Muscle layer of colon (tissue), 2 donors: ENCODE measurements at regions not wholly inside any gene's neighbourhood (a gene's known extent, or its start where the extent isn't known, plus 50 kb on each side); places are given as distances from the start of the nearest gene placed in this dataset.

ENCODE experiments used
- H3K27ac ChIP-seq: one replicate; pipeline ENCODE4 v1.7.0; 2013; ENCODE audit warnings: low read depth, mild to moderate bottlenecking, low read length, moderate library complexity
- H3K27me3 ChIP-seq, 2 donors: one replicate each; pipeline ENCODE4 v1.7.0; 2013; ENCODE audit warnings: low read length in 2 of 2, mild to moderate bottlenecking in 2 of 2; ENCODE audit not compliant: insufficient read depth in 2 of 2, control insufficient read depth in 1 of 2
- H3K36me3 ChIP-seq: one replicate; pipeline ENCODE4 v1.7.0; 2013; ENCODE audit warnings: mild to moderate bottlenecking, low read length; ENCODE audit not compliant: insufficient read depth
- H3K4me1 ChIP-seq: one replicate; pipeline ENCODE4 v1.7.0; 2013; ENCODE audit warnings: mild to moderate bottlenecking, low read length; ENCODE audit not compliant: insufficient read depth
- H3K4me3 ChIP-seq, 2 donors: one replicate each; pipeline ENCODE4 v1.7.0; 2013; ENCODE audit warnings: low read length in 2 of 2, low read depth in 1 of 2, mild to moderate bottlenecking in 1 of 2, moderate library complexity in 1 of 2
- H3K9ac ChIP-seq: one replicate; pipeline ENCODE4 v1.7.0; 2013; ENCODE audit warnings: low read length
- H3K9me3 ChIP-seq: one replicate; pipeline ENCODE4 v1.7.0; 2013; ENCODE audit warnings: mild to moderate bottlenecking, low read length
- donor health status: abdominal sarcoma.
- donor health status: Adenocarcinoma of cecum.

- Histone ChIP-seq H3K9me3 (no peaks in the 10 kb centered on the region), H3K27me3 (no peaks in the 10 kb centered on the region), H3K4me3 (no peak overlapping the region), H3K9ac (no peak overlapping the region), H3K36me3 (no peaks in the 10 kb centered on the region), H3K27ac (no peak overlapping the region), H3K4me1 (no peaks in the 10 kb centered on the region)
These were observed 156.9 kb upstream of the SSTR4 start for GRCh38 chr20:22878166-22878565.

DNA sequence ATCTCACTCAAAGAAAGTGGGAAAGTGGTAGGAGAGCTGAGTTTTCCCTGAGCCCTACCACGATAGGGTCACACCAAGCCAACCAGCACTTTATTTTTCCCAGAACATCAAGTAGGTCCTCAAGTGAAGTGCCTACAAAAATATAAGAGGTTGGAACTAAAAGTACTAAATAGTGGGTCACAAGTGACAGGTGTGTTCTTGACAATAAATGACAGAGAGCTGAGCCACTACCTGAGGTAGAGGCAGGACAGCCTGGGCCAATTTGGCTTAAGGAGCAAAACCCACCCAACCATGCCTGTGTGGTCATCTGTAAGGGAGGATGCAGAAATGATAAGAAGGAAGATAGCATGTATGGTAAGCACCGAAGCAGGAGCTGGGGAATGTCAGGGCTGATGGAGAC is 154.8 kb upstream of the SSTR4 start:
- no peaks in the 10 kb centered on the region for H3K27me3 ChIP-seq
- H3K4me3 ChIP-seq: no peak overlapping the region
- no peaks in the 10 kb centered on the region for H3K4me1 ChIP-seq
- no peaks in the 10 kb centered on the region for H3K36me3 ChIP-seq
- H3K27ac ChIP-seq: no peak overlapping the region
- H3K9ac ChIP-seq: no peak overlapping the region
- no peaks in the 10 kb centered on the region for H3K9me3 ChIP-seq

DNA sequence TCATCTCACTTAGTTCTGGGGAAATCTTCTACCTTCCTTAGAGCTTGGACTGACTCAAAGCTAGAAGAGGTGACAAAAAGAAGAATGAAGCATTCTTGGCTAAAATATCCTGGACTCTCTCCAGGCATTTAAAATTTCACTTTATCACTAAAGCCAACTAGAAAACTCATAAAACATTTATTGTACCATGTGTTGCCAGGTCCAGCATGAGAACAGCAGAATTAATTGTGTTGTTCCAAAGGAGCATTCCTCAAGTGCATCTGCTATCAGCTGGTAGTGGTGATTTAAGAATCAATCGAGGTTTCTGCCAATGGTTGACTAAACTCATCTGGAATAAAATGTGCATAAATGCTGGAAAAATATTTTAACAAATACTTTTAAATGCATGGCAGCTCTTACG is 147.3 kb upstream of the SSTR4 start:
- no peaks in the 10 kb centered on the region for H3K36me3 ChIP-seq
- H3K4me1 ChIP-seq: no peaks in the 10 kb centered on the region
- H3K4me3 ChIP-seq: no peak overlapping the region
- no peaks in the 10 kb centered on the region for H3K9me3 ChIP-seq
- H3K27ac ChIP-seq: no peak overlapping the region
- no peak overlapping the region for H3K9ac ChIP-seq
- no peaks in the 10 kb centered on the region for H3K27me3 ChIP-seq

DNA sequence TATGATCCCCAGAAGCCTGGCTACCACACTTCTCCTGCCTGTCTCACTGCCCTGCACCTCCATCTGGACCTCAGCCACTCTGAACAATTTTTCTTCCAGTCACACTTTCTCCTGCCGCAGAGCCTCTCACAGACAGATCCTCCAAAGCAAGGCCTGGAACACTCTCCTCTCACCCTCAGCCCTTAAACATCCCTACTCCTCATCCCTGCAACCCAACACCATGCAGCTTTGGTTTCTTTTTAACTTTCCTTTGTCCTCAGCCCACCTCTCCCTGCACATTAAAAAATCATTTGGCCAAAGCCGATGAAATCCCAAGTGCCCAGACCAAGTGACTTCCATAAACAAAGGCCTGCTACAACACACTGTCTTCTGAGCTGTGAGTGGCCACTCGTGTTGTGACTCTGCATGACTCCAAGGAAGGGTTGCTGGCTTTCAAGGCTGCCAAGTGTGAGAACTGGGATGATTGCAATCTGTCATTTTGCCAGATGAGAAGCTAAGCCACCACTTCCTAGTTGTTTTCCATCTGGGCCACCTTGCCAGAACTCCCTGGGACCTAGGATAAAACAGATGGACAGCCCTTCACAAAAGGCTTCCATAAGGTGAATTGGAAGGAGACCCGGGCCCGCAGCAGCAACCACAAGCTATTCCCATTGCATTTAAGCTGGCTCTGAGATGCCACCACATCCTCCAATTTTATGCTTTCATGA is 144.4 kb upstream of the SSTR4 start:
- Histone ChIP-seq H3K4me3 (no peak overlapping the region), H3K27ac (no peak overlapping the region), H3K36me3 (no peaks in the 10 kb centered on the region), H3K9ac (no peak overlapping the region), H3K27me3 (no peaks in the 10 kb centered on the region), H3K4me1 (no peaks in the 10 kb centered on the region), H3K9me3 (no peaks in the 10 kb centered on the region)

GRCh38 chr20:22901164-22901563 is 133.9 kb upstream of the SSTR4 start:
- H3K27ac ChIP-seq: no peak overlapping the region
- no peak overlapping the region for H3K9ac ChIP-seq
- H3K27me3 ChIP-seq: no peaks in the 10 kb centered on the region
- no peaks in the 10 kb centered on the region for H3K4me1 ChIP-seq
- no peak overlapping the region for H3K4me3 ChIP-seq
- peaks cover 9% of the 10 kb centered on the region for H3K9me3 ChIP-seq
- no peaks in the 10 kb centered on the region for H3K36me3 ChIP-seq

DNA sequence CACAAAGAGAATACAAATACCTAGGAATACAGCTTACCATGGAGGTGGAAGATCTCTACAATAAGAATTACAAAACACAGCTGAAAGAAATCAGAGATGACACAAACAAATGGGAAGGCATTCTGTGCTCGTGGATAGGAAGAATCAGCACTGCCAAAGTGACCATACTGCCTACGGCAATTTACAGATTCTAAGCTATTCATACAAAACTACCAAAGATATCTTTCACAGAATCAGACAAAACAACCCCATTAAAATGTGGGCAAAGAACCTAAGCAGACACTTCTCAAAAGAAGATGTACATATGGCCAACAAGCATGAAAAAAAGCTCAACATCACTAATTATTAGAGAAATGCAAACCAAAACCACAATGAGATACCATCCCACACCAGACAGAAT is 133.2 kb upstream of the SSTR4 start:
- Histone ChIP-seq H3K9me3 (peaks cover 9% of the 10 kb centered on the region), H3K4me1 (no peaks in the 10 kb centered on the region), H3K27ac (no peak overlapping the region), H3K36me3 (no peaks in the 10 kb centered on the region), H3K4me3 (no peak overlapping the region), H3K9ac (no peak overlapping the region), H3K27me3 (no peaks in the 10 kb centered on the region)

DNA sequence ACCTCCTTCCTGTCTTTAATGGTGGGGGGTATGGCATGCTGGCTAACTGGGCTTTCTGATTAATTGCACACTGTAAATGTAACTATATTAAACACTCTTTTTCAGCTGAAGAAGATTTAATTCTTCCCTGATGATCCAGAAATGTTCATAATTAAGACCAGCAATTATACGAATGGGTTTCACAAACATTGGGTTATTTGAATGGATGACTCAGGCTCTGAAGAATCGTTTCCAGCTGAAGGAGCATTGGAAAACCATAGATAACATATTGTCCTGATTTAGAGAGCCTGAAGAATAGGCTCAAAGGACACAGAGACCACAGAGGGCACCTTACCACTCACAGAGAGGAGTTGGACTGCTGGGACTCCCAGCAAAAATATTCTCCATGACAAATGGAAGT is 130.7 kb upstream of the SSTR4 start:
- Histone ChIP-seq H3K27ac (no peak overlapping the region), H3K4me3 (no peak overlapping the region), H3K4me1 (no peaks in the 10 kb centered on the region), H3K36me3 (no peaks in the 10 kb centered on the region), H3K9ac (no peak overlapping the region), H3K9me3 (peaks cover 9% of the 10 kb centered on the region), H3K27me3 (peaks cover 0 to 4% of the 10 kb centered on the region in 2 donors)

DNA sequence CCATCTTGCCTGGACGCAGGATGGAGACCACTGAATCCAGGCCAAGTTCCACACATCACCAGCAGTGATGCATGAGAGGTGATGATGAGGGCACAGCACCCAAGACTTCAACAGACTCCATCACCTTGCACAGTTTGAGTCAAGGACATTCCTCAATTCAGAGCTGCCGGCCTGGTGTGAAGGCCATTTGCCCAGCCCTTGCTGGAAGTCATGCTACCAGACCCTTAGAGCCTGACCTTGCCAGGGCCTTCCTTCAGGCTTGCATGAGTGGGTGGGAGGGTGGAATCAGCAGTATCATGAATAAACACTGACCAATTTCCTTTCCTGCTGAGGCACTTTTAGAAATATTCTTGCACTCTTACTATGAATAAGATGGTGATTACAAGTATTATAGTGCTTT is 130.2 kb upstream of the SSTR4 start:
- H3K4me1 ChIP-seq: no peaks in the 10 kb centered on the region
- H3K9ac ChIP-seq: no peak overlapping the region
- no peaks in the 10 kb centered on the region for H3K36me3 ChIP-seq
- H3K9me3 ChIP-seq: peaks cover 9% of the 10 kb centered on the region
- H3K4me3 ChIP-seq: no peak overlapping the region
- H3K27ac ChIP-seq: no peak overlapping the region
- peaks cover 0 to 4% of the 10 kb centered on the region in 2 donors for H3K27me3 ChIP-seq

DNA sequence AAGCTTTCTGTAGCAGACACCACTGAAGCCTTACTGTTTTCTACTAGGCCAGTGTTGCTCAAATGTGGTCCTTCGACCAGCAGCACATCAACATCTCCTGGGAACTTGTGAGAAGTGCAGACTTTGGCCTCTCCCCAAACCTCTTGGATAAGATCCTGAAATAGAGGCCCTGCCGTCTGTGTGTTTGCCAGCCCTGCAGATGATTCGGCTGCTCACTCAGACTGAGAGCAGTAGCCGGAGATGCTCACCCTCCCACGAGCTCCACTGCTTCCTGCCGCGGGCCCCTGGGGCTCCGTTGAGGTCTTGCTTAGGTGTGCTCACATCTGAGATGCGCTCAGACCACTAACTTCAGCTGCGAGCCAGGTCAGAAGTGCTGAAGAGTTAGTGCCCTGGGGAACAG is 129.5 kb upstream of the SSTR4 start:
- H3K27ac ChIP-seq: no peak overlapping the region
- no peaks in the 10 kb centered on the region for H3K36me3 ChIP-seq

GRCh38 chr20:22908437-22908836 is 126.7 kb upstream of the SSTR4 start:
- Histone ChIP-seq H3K9ac (no peak overlapping the region), H3K9me3 (no peaks in the 10 kb centered on the region), H3K27ac (no peak overlapping the region), H3K4me3 (no peak overlapping the region), H3K36me3 (no peaks in the 10 kb centered on the region), H3K27me3 (peaks cover 0 to 4% of the 10 kb centered on the region in 2 donors), H3K4me1 (no peaks in the 10 kb centered on the region)

More for the DNA sequence above, 129.5 kb upstream of the SSTR4 start:
- Histone ChIP-seq H3K4me3 (no peak overlapping the region), H3K27me3 (peaks cover 0 to 4% of the 10 kb centered on the region in 2 donors), H3K4me1 (no peaks in the 10 kb centered on the region), H3K9ac (no peak overlapping the region), H3K9me3 (peaks cover 9% of the 10 kb centered on the region)

GRCh38 chr20:22908944-22909343 is 126.2 kb upstream of the SSTR4 start:
- Histone ChIP-seq H3K9ac (no peak overlapping the region), H3K27me3 (peaks cover 0 to 4% of the 10 kb centered on the region in 2 donors), H3K27ac (no peak overlapping the region), H3K4me1 (no peaks in the 10 kb centered on the region), H3K9me3 (no peaks in the 10 kb centered on the region), H3K4me3 (no peak overlapping the region), H3K36me3 (no peaks in the 10 kb centered on the region)

DNA sequence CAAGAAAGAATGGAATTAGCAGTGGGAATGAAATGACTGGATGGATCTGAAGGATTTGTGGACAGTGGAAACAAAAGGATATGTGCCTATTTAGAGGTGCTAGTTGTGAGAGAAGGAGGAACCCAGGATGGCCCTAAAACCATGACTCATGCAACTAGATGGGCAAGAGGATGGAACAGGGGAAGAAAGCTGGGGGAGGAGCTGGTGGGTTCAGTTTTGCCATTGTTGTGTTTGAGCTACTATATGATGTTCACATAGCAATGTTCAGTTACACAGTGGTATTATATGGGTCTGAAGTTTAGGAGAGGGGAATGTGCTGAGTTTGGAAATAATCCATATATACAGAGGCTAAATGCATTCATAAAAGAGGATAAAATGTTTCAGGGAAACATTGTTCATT is 125.7 kb upstream of the SSTR4 start:
- Histone ChIP-seq H3K4me1 (no peaks in the 10 kb centered on the region), H3K36me3 (no peaks in the 10 kb centered on the region), H3K27ac (no peak overlapping the region), H3K9me3 (no peaks in the 10 kb centered on the region), H3K9ac (no peak overlapping the region), H3K27me3 (peaks cover 0 to 4% of the 10 kb centered on the region in 2 donors), H3K4me3 (no peak overlapping the region)
